ENCODE measurements at regions not wholly inside any gene's neighbourhood (a gene's known extent, or its start where the extent isn't known, plus 50 kb on each side); places are given as distances from the start of the nearest gene placed in this dataset.
A peak's percentile ranks its signal among the peaks of the same experiment; 100 is the strongest.

- H3K36me3 ChIP-seq: no peaks in the 10 kb centered on the region
- H3K27ac ChIP-seq: no peak overlapping the region
- H3K4me3 ChIP-seq: no peak overlapping the region
- H3K27me3 ChIP-seq: no peaks in the 10 kb centered on the region
- peak in 1 of 2 donors; percentile 25 for DNase-seq (ENCODE audit: low read depth in 1 of 2, low spot score in 1 of 2)
- H3K9me3 ChIP-seq (ENCODE audit: low read depth): no peaks in the 10 kb centered on the region
- peaks cover 6% of the 10 kb centered on the region for H3K4me1 ChIP-seq (ENCODE audit: low read depth)
- TF ChIP-seq CTCF (IDR thresholded peaks at IDR 0.05; ENCODE audit: low read depth, low read length): no peak
Measured at GRCh38 chr12:86513226-86513625, 257.0 kb upstream of the MGAT4C start.

- Histone ChIP-seq H3K4me1 (ENCODE audit: low read depth) (no peaks in the 10 kb centered on the region), H3K9me3 (ENCODE audit: low read depth) (no peaks in the 10 kb centered on the region), H3K27me3 (no peaks in the 10 kb centered on the region), H3K27ac (no peak overlapping the region), H3K36me3 (no peaks in the 10 kb centered on the region), H3K4me3 (no peak overlapping the region)
- DNase-seq (ENCODE audit: low read depth in 1 of 2, low spot score in 1 of 2): no peak
- no peak for TF ChIP-seq CTCF (IDR thresholded peaks at IDR 0.05; ENCODE audit: low read depth, low read length)
Measured at GRCh38 chr12:86496595-86496994, 240.4 kb upstream of the MGAT4C start.

GRCh38 chr12:86484473-86484872, 228.3 kb upstream of the MGAT4C start:
- TF ChIP-seq CTCF (IDR thresholded peaks at IDR 0.05; ENCODE audit: low read depth, low read length): no peak
- no peak overlapping the region for H3K4me3 ChIP-seq
- H3K4me1 ChIP-seq (ENCODE audit: low read depth): no peaks in the 10 kb centered on the region
- DNase-seq (ENCODE audit: low read depth in 1 of 2, low spot score in 1 of 2): no peak
- H3K36me3 ChIP-seq: no peaks in the 10 kb centered on the region
- H3K27me3 ChIP-seq: no peaks in the 10 kb centered on the region
- H3K27ac ChIP-seq: no peak overlapping the region
- H3K9me3 ChIP-seq (ENCODE audit: low read depth): no peaks in the 10 kb centered on the region

- Histone ChIP-seq H3K27ac (no peak overlapping the region), H3K9me3 (ENCODE audit: low read depth) (no peaks in the 10 kb centered on the region), H3K27me3 (no peaks in the 10 kb centered on the region), H3K4me1 (ENCODE audit: low read depth) (no peaks in the 10 kb centered on the region), H3K4me3 (no peak overlapping the region), H3K36me3 (no peaks in the 10 kb centered on the region)
- DNase-seq (ENCODE audit: low read depth in 1 of 2, low spot score in 1 of 2): no peak
- no peak for TF ChIP-seq CTCF (IDR thresholded peaks at IDR 0.05; ENCODE audit: low read depth, low read length)
Measured at GRCh38 chr12:86473231-86473630, 217.0 kb upstream of the MGAT4C start.

GRCh38 chr12:86456776-86457175, 200.6 kb upstream of the MGAT4C start:
- H3K36me3 ChIP-seq: no peaks in the 10 kb centered on the region
- no peaks in the 10 kb centered on the region for H3K27me3 ChIP-seq
- H3K27ac ChIP-seq: no peak overlapping the region
- TF ChIP-seq CTCF (IDR thresholded peaks at IDR 0.05; ENCODE audit: low read depth, low read length): no peak
- H3K9me3 ChIP-seq (ENCODE audit: low read depth): no peaks in the 10 kb centered on the region
- DNase-seq (ENCODE audit: low read depth in 1 of 2, low spot score in 1 of 2): no peak
- no peaks in the 10 kb centered on the region for H3K4me1 ChIP-seq (ENCODE audit: low read depth)
- no peak overlapping the region for H3K4me3 ChIP-seq

- no peaks in the 10 kb centered on the region for H3K4me1 ChIP-seq (ENCODE audit: low read depth)
- no peak for TF ChIP-seq CTCF (IDR thresholded peaks at IDR 0.05; ENCODE audit: low read depth, low read length)
- H3K36me3 ChIP-seq: no peaks in the 10 kb centered on the region
- H3K9me3 ChIP-seq (ENCODE audit: low read depth): no peaks in the 10 kb centered on the region
- H3K4me3 ChIP-seq: no peak overlapping the region
- H3K27ac ChIP-seq: no peak overlapping the region
- no peak for DNase-seq (ENCODE audit: low read depth in 1 of 2, low spot score in 1 of 2)
- no peaks in the 10 kb centered on the region for H3K27me3 ChIP-seq
Measured at GRCh38 chr12:86456241-86456640, 200.1 kb upstream of the MGAT4C start.
